Sigmoid colon (tissue), 3 donors: ENCODE measurements at regions not wholly inside any gene's neighbourhood (a gene's known extent, or its start where the extent isn't known, plus 50 kb on each side); places are given as distances from the start of the nearest gene placed in this dataset.

Experiments
- POLR2A ChIP-seq, 2 donors: fragments of 450-650 bp; IDR thresholded peaks; one replicate each; pipeline ENCODE4 v1.6.1; 2016; ENCODE audit warnings: antibody characterized with exemption in 2 of 2, mild to moderate bottlenecking in 2 of 2, moderate library complexity in 2 of 2
- TF ChIP-seq, protein P1 (sequence below), 4 experiments: fragments of 450-650 bp in 3 of 4; fragments of 200-600 bp in 1 of 4; IDR thresholded peaks; one replicate each; pipeline ENCODE4 v1.5.1; 2016 to 2019; ENCODE audit warnings: antibody characterized with exemption in 4 of 4, mild to moderate bottlenecking in 3 of 4, moderate library complexity in 2 of 4

DNA sequence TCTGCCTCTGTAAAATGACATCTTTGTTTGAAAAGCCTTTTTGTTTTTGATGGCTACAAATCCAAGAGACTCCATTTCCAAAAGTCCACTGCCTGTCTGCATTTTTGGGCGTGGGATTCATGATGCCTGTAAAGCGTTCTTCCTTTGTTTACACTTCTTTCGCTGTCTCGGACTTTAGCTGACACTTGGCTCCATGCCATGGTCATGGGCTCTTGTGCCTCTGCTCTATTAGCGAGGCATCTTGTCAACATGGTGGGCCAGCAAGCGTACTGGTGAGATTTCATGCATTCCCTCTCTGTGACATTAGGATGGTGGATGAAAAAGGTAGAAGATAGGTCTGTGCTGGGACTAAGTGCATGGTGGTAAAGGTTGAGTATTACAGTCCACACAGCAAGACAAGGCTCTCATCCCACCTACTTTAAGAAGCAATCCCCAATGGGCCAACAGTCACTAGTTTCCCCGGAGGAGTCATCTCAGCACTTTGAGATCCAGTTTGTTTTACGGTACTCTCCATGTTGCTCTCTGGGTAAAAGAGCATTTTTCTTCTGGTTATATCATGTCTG, 298.2 kb upstream of the KLF3 start:
- TF ChIP-seq, protein P1, sequence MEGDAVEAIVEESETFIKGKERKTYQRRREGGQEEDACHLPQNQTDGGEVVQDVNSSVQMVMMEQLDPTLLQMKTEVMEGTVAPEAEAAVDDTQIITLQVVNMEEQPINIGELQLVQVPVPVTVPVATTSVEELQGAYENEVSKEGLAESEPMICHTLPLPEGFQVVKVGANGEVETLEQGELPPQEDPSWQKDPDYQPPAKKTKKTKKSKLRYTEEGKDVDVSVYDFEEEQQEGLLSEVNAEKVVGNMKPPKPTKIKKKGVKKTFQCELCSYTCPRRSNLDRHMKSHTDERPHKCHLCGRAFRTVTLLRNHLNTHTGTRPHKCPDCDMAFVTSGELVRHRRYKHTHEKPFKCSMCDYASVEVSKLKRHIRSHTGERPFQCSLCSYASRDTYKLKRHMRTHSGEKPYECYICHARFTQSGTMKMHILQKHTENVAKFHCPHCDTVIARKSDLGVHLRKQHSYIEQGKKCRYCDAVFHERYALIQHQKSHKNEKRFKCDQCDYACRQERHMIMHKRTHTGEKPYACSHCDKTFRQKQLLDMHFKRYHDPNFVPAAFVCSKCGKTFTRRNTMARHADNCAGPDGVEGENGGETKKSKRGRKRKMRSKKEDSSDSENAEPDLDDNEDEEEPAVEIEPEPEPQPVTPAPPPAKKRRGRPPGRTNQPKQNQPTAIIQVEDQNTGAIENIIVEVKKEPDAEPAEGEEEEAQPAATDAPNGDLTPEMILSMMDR (IDR thresholded peaks at IDR 0.05) = no peak
- TF ChIP-seq POLR2A (IDR thresholded peaks at IDR 0.05) = no peak
